ENCODE measurements at regions not wholly inside any gene's neighbourhood (a gene's known extent, or its start where the extent isn't known, plus 50 kb on each side); places are given as distances from the start of the nearest gene placed in this dataset.

GRCh38 chr12:96141216-96141912, 52.8 kb upstream of the ELK3 start:
- TF ChIP-seq FOXP2 (optimal IDR thresholded peaks at IDR 0.05; ENCODE audit: control extremely low read depth, extremely low read length, insufficient read depth) (no peak), EZH2 (IDR thresholded peaks at IDR 0.05) (no peak)

All from SK-N-MC (cell line).